ENCODE measurements at regions not wholly inside any gene's neighbourhood (a gene's known extent, or its start where the extent isn't known, plus 50 kb on each side); places are given as distances from the start of the nearest gene placed in this dataset.
"Not testable (repeated sequence)": the region's sequence is repeated elsewhere in the genome, so short reads cannot be mapped to it uniquely, and the experiment has no call there.

GRCh38 chr4:146104052-146104451, 71.5 kb upstream of the LSM6 start:
- not testable (repeated sequence) for H3K4me3 Mint-ChIP-seq; DNase-seq; H3K4me1 Mint-ChIP-seq (ENCODE audit: low read depth in 2 of 2); H3K36me3 Mint-ChIP-seq (ENCODE audit: insufficient read depth); H3K9me3 Mint-ChIP-seq; H3K27ac Mint-ChIP-seq; ATAC-seq (replicated peaks)
- H3K27me3 Mint-ChIP-seq, result peaks cover 0 to 38% of the 10 kb centered on the region in 2 donors

GRCh38 chr4:146099585-146099984, 75.9 kb upstream of the LSM6 start:
- Mint-ChIP-seq H3K27ac (no peak overlapping the region), H3K4me1 (ENCODE audit: low read depth in 2 of 2) (no peaks in the 10 kb centered on the region), H3K27me3 (peaks cover 12 to 69% of the 10 kb centered on the region in 2 donors), H3K4me3 (no peak overlapping the region), H3K36me3 (ENCODE audit: insufficient read depth) (peaks cover 3% of the 10 kb centered on the region), H3K9me3 (no peaks in the 10 kb centered on the region)
- no peak for DNase-seq
- no peak for ATAC-seq (replicated peaks)

- Mint-ChIP-seq H3K27me3 (peaks cover 12 to 63% of the 10 kb centered on the region in 2 donors), H3K4me3 (no peak overlapping the region), H3K9me3 (no peaks in the 10 kb centered on the region), H3K4me1 (ENCODE audit: low read depth in 2 of 2) (no peaks in the 10 kb centered on the region), H3K36me3 (ENCODE audit: insufficient read depth) (peaks cover 3% of the 10 kb centered on the region), H3K27ac (no peak overlapping the region)
- DNase-seq, result no peak
- ATAC-seq (replicated peaks), result no peak
These were observed 76.5 kb upstream of the LSM6 start for GRCh38 chr4:146098978-146099377.

GRCh38 chr4:146098397-146098796, 77.1 kb upstream of the LSM6 start:
- Mint-ChIP-seq H3K27me3 (peaks cover 12 to 57% of the 10 kb centered on the region in 2 donors), H3K27ac (no peak overlapping the region), H3K4me3 (no peak overlapping the region), H3K36me3 (ENCODE audit: insufficient read depth) (peaks cover 3% of the 10 kb centered on the region), H3K9me3 (no peaks in the 10 kb centered on the region), H3K4me1 (ENCODE audit: low read depth in 2 of 2) (no peaks in the 10 kb centered on the region)
- DNase-seq (no peak), ATAC-seq (replicated peaks) (no peak)

GRCh38 chr4:146096371-146096770, 79.1 kb upstream of the LSM6 start:
- H3K27ac Mint-ChIP-seq, result no peak overlapping the region

GRCh38 chr4:146095860-146096259, 79.7 kb upstream of the LSM6 start:
- no peak for DNase-seq
- Mint-ChIP-seq H3K36me3 (ENCODE audit: insufficient read depth) (peaks cover 3% of the 10 kb centered on the region), H3K4me1 (ENCODE audit: low read depth in 2 of 2) (no peaks in the 10 kb centered on the region), H3K4me3 (no peak overlapping the region), H3K9me3 (no peaks in the 10 kb centered on the region), H3K27me3 (peaks cover 12 to 58% of the 10 kb centered on the region in 2 donors), H3K27ac (no peak overlapping the region)
- ATAC-seq (replicated peaks), result no peak

More at GRCh38 chr4:146096371-146096770, 79.1 kb upstream of the LSM6 start:
- DNase-seq (no peak), ATAC-seq (replicated peaks) (no peak)
- Mint-ChIP-seq H3K4me3 (no peak overlapping the region), H3K36me3 (ENCODE audit: insufficient read depth) (peaks cover 3% of the 10 kb centered on the region), H3K9me3 (no peaks in the 10 kb centered on the region), H3K27me3 (peaks cover 12 to 59% of the 10 kb centered on the region in 2 donors), H3K4me1 (ENCODE audit: low read depth in 2 of 2) (no peaks in the 10 kb centered on the region)

GRCh38 chr4:146095091-146095690, 80.3 kb upstream of the LSM6 start:
- no peaks in the 10 kb centered on the region for H3K4me1 Mint-ChIP-seq (ENCODE audit: low read depth in 2 of 2)
- H3K36me3 Mint-ChIP-seq (ENCODE audit: insufficient read depth), result peaks cover 3% of the 10 kb centered on the region
- DNase-seq (peak in 1 of 3 experiments; percentile 11), ATAC-seq (replicated peaks) (no peak)
- no peak overlapping the region for H3K27ac Mint-ChIP-seq
- no peaks in the 10 kb centered on the region for H3K9me3 Mint-ChIP-seq
- no peak overlapping the region for H3K4me3 Mint-ChIP-seq
- peaks cover 18 to 61% of the 10 kb centered on the region in 2 donors for H3K27me3 Mint-ChIP-seq

- no peak for DNase-seq
- H3K9me3 Mint-ChIP-seq, result no peaks in the 10 kb centered on the region
- H3K27ac Mint-ChIP-seq, result no peak overlapping the region
- H3K36me3 Mint-ChIP-seq (ENCODE audit: insufficient read depth), result no peaks in the 10 kb centered on the region
- H3K4me1 Mint-ChIP-seq (ENCODE audit: low read depth in 2 of 2), result no peaks in the 10 kb centered on the region
- H3K4me3 Mint-ChIP-seq, result no peak overlapping the region
- peaks cover 33 to 46% of the 10 kb centered on the region in 2 donors for H3K27me3 Mint-ChIP-seq
- no peak for ATAC-seq (replicated peaks)
These were observed 86.8 kb upstream of the LSM6 start for GRCh38 chr4:146088690-146089089.

- Mint-ChIP-seq H3K4me1 (ENCODE audit: low read depth in 2 of 2) (no peaks in the 10 kb centered on the region), H3K9me3 (no peaks in the 10 kb centered on the region), H3K27ac (no peak overlapping the region), H3K4me3 (no peak overlapping the region), H3K36me3 (ENCODE audit: insufficient read depth) (no peaks in the 10 kb centered on the region), H3K27me3 (peaks cover 36 to 47% of the 10 kb centered on the region in 2 donors)
- DNase-seq (no peak), ATAC-seq (replicated peaks) (no peak)
These were observed 87.7 kb upstream of the LSM6 start for GRCh38 chr4:146087856-146088255.

GRCh38 chr4:146076081-146076480, 99.4 kb upstream of the LSM6 start:
- H3K4me1 Mint-ChIP-seq (ENCODE audit: low read depth in 2 of 2), result no peaks in the 10 kb centered on the region
- ATAC-seq (replicated peaks) (no peak), DNase-seq (no peak)
- H3K4me3 Mint-ChIP-seq, result no peak overlapping the region
- H3K9me3 Mint-ChIP-seq, result no peaks in the 10 kb centered on the region
- H3K36me3 Mint-ChIP-seq (ENCODE audit: insufficient read depth), result peaks cover 2% of the 10 kb centered on the region
- no peak overlapping the region for H3K27ac Mint-ChIP-seq
- peaks cover 15 to 20% of the 10 kb centered on the region in 2 donors for H3K27me3 Mint-ChIP-seq

GRCh38 chr4:146073517-146073916, 102.0 kb upstream of the LSM6 start:
- H3K4me3 Mint-ChIP-seq, result no peak overlapping the region
- peaks cover 15 to 20% of the 10 kb centered on the region in 2 donors for H3K27me3 Mint-ChIP-seq
- no peaks in the 10 kb centered on the region for H3K4me1 Mint-ChIP-seq (ENCODE audit: low read depth in 2 of 2)
- no peaks in the 10 kb centered on the region for H3K9me3 Mint-ChIP-seq
- no peak for DNase-seq
- H3K36me3 Mint-ChIP-seq (ENCODE audit: insufficient read depth), result peaks cover 2% of the 10 kb centered on the region
- no peak for ATAC-seq (replicated peaks)
- H3K27ac Mint-ChIP-seq, result no peak overlapping the region

GRCh38 chr4:146072376-146072775, 103.1 kb upstream of the LSM6 start:
- H3K4me1 Mint-ChIP-seq (ENCODE audit: low read depth in 2 of 2), result no peaks in the 10 kb centered on the region
- no peak for ATAC-seq (replicated peaks)
- peaks cover 2% of the 10 kb centered on the region for H3K36me3 Mint-ChIP-seq (ENCODE audit: insufficient read depth)
- H3K27ac Mint-ChIP-seq, result no peak overlapping the region
- peaks cover 7 to 16% of the 10 kb centered on the region in 2 donors for H3K27me3 Mint-ChIP-seq
- no peaks in the 10 kb centered on the region for H3K9me3 Mint-ChIP-seq
- no peak for DNase-seq
- no peak overlapping the region for H3K4me3 Mint-ChIP-seq

GRCh38 chr4:146071390-146071789, 104.1 kb upstream of the LSM6 start:
- H3K4me1 Mint-ChIP-seq (ENCODE audit: low read depth in 2 of 2), result no peaks in the 10 kb centered on the region
- peaks cover 0 to 16% of the 10 kb centered on the region in 2 donors for H3K27me3 Mint-ChIP-seq
- no peak overlapping the region for H3K4me3 Mint-ChIP-seq
- H3K9me3 Mint-ChIP-seq, result no peaks in the 10 kb centered on the region
- no peak overlapping the region for H3K27ac Mint-ChIP-seq
- ATAC-seq (replicated peaks) (no peak), DNase-seq (no peak)
- peaks cover 2% of the 10 kb centered on the region for H3K36me3 Mint-ChIP-seq (ENCODE audit: insufficient read depth)

- Mint-ChIP-seq H3K27me3 (peaks cover 23 to 40% of the 10 kb centered on the region in 2 donors), H3K9me3 (no peaks in the 10 kb centered on the region), H3K36me3 (ENCODE audit: insufficient read depth) (no peaks in the 10 kb centered on the region), H3K4me1 (ENCODE audit: low read depth in 2 of 2) (no peaks in the 10 kb centered on the region), H3K4me3 (no peak overlapping the region), H3K27ac (no peak overlapping the region)
- DNase-seq, result no peak
- no peak for ATAC-seq (replicated peaks)
These were observed 112.4 kb upstream of the LSM6 start for GRCh38 chr4:146063143-146063542.
